NCI-H526 treated with DMSO at 0.1 percent for 48 hours (cell line): ENCODE measurements at regions not wholly inside any gene's neighbourhood (a gene's known extent, or its start where the extent isn't known, plus 50 kb on each side); places are given as distances from the start of the nearest gene placed in this dataset.

Experiments
- DNase-seq: peaks from one replicate; lab custom pipeline; 2025; lab: John Stamatoyannopoulos, UW

- DNase-seq, result no peak
Measured at GRCh38 chrX:108833993-108834392, 97.6 kb upstream of the IRS4 start.

- DNase-seq, result no peak
Measured at GRCh38 chrX:108811891-108812290, 75.5 kb upstream of the IRS4 start.

GRCh38 chrX:108795240-108795639 is 58.9 kb upstream of the IRS4 start:
- no peak for DNase-seq
